Neural progenitor cell (in vitro differentiated cells): ENCODE measurements at regions not wholly inside any gene's neighbourhood (a gene's known extent, or its start where the extent isn't known, plus 50 kb on each side); places are given as distances from the start of the nearest gene placed in this dataset.

Source experiments
- EZH2 ChIP-seq: fragments of 200-600 bp; sonication (generic); IDR thresholded peaks from 2 replicates; pipeline ENCODE4 v1.6.1; 2017; ENCODE audit warnings: antibody characterized with exemption, mild to moderate bottlenecking, moderate library complexity
- EZH2phosphoT487 ChIP-seq: fragments of 200-600 bp; sonication (generic); IDR thresholded peaks from 2 replicates; pipeline ENCODE4 v1.6.1; 2017; ENCODE audit warnings: antibody characterized with exemption
- TF ChIP-seq, protein P1 (sequence below): fragments of 200-600 bp; sonication (generic); IDR thresholded peaks from 2 replicates; pipeline ENCODE4 v1.5.1; 2017; ENCODE audit warnings: antibody characterized with exemption, mild to moderate bottlenecking

DNA sequence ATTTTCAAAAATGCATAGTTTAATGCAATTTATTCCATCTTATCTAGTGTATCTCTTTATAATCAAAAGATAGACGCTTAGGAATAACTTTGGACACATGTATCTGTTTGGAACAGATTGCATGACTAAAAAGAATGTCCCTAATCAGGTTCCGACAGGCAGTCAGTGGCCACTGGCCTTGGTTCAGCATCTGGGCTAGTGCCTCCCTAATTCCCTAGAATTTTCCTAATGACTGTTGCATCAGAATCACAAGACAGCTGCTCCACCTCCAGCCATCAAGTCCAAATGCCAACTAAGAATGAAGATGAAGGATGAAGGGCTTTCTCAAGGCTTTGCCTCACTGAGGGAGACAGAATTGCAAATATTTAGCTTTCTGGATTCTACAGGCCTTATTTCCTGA lies 173.8 kb downstream of the EFNB2 start:
- TF ChIP-seq, protein P1, sequence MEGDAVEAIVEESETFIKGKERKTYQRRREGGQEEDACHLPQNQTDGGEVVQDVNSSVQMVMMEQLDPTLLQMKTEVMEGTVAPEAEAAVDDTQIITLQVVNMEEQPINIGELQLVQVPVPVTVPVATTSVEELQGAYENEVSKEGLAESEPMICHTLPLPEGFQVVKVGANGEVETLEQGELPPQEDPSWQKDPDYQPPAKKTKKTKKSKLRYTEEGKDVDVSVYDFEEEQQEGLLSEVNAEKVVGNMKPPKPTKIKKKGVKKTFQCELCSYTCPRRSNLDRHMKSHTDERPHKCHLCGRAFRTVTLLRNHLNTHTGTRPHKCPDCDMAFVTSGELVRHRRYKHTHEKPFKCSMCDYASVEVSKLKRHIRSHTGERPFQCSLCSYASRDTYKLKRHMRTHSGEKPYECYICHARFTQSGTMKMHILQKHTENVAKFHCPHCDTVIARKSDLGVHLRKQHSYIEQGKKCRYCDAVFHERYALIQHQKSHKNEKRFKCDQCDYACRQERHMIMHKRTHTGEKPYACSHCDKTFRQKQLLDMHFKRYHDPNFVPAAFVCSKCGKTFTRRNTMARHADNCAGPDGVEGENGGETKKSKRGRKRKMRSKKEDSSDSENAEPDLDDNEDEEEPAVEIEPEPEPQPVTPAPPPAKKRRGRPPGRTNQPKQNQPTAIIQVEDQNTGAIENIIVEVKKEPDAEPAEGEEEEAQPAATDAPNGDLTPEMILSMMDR: no peak
- TF ChIP-seq EZH2: no peak
- TF ChIP-seq EZH2phosphoT487: no peak
